ENCODE measurements at regions not wholly inside any gene's neighbourhood (a gene's known extent, or its start where the extent isn't known, plus 50 kb on each side); places are given as distances from the start of the nearest gene placed in this dataset.

DNA sequence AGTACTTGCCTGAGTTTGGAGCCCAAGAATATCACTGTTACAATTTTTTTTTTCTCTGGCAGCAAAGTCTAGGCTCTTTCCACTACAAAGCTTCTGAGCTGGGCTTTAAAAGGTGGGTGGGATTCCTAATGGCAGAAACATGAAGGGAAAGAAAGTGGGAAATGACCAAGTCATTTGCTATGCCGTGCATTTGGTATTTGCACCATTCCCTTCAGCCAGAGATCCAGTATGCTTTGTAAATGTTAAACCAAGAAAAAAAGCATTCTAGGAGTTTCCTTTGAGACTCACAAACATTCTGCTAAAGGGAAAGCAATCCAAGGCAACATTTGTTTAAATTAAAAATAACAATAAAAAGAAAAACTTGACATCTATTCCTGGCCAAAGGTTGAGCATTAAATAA lies 451.2 kb downstream of the RAB28 start:
- Histone ChIP-seq H3K27me3 (ENCODE audit: insufficient read depth, insufficient read length) (no peaks in the 10 kb centered on the region), H3K4me3 (ENCODE audit: insufficient read length, low read depth) (no peak overlapping the region), H3K4me1 (ENCODE audit: insufficient read depth, insufficient read length) (no peaks in the 10 kb centered on the region), H3K36me3 (ENCODE audit: insufficient read depth, insufficient read length, low read length) (no peaks in the 10 kb centered on the region), H3K9ac (ENCODE audit: insufficient read length, low read depth) (no peak overlapping the region), H3K9me3 (ENCODE audit: insufficient read depth, low read length) (no peaks in the 10 kb centered on the region)
- DNase-seq (ENCODE audit: low read depth, low spot score) = no peak
- no peak for TF ChIP-seq YY1 (IDR thresholded peaks at IDR 0.05; ENCODE audit: insufficient read depth, insufficient read length)
- no peak for TF ChIP-seq SUZ12 (IDR thresholded peaks at IDR 0.05; ENCODE audit: extremely low read depth, insufficient read depth, insufficient read length)
- TF ChIP-seq ZNF274 (IDR thresholded peaks at IDR 0.05; ENCODE audit: low read depth, low read length) = no peak

DNA sequence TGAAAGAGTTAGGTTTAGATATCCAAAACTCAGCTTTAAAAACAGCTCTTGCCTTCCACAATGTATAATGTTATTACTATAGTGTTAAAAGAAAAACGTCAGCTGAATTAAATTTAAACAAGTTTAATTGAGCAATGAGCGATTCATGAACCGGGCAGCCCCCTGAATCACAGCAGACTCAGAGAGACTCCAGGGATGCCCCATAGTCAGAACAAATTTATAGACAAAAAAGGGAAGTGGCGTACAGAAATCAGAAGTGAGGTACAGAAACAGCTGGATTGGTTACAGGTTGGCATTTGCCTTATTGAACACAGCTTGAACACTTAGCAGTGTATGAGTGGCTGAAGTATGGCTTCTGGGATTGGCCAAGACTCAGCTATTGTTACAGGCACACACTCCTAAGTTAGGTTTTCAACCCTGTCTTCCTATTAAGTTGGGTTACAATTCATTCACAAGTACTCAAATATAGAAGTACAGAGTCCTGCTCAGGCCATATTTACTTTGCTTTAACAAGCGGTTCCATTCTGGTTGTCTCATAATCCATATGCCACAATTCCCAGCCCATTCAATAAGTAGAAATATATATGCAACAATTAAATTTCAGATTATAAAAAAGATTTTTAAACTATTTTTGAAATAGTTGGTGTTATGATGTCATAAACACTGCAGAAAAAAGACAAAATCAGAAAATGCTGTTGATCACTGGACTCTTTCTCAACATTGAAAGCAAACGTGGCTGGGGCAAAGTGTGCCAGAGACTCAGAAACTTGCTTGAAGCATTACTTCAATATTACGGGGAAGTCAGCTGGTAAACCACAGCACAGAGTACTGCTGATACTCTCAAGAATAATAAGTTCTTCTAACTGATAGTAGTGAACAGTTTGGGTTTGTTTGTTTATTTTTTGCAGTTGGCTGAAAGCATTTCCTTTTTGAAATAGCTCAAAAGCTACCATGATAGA lies 459.7 kb downstream of the RAB28 start:
- TF ChIP-seq SUZ12 (IDR thresholded peaks at IDR 0.05; ENCODE audit: extremely low read depth, insufficient read depth, insufficient read length) = no peak
- no peak for TF ChIP-seq ZNF274 (IDR thresholded peaks at IDR 0.05; ENCODE audit: low read depth, low read length)
- Histone ChIP-seq H3K4me1 (ENCODE audit: insufficient read depth, insufficient read length) (no peaks in the 10 kb centered on the region), H3K9me3 (ENCODE audit: insufficient read depth, low read length) (no peaks in the 10 kb centered on the region), H3K4me3 (ENCODE audit: insufficient read length, low read depth) (no peak overlapping the region), H3K27me3 (ENCODE audit: insufficient read depth, insufficient read length) (no peaks in the 10 kb centered on the region), H3K36me3 (ENCODE audit: insufficient read depth, insufficient read length, low read length) (no peaks in the 10 kb centered on the region), H3K9ac (ENCODE audit: insufficient read length, low read depth) (no peak overlapping the region)
- no peak for DNase-seq (ENCODE audit: low read depth, low spot score)

DNA sequence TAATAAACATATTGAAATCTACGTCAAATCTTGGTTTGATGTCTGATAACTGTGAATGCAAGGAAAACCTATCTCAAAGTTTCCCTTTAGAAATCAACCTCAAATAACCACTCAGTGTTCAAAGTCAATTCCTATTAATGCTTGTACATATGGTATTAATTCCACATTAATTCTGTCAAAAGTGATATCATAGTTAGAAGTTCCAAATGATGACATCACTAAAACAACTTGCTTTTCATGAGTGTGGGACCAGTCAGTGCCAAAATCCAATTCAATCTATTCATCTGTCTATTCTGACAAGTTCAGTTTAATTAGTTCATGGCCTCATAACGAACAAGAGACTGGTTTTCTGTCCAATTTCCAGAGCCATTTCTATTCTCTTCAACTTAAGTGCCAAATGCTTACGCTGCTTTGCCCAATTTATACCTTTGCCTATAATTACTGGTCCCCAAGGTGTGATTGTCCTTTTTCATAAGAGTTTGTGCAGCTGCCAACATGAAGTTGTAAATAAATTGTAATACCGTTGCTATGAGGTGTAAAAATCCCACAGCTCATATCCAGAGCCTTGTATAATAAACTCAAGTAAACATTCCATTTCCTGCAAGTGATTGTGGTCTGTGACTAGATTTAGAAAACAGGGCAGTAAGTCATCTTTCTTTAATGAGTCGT lies 476.2 kb downstream of the RAB28 start:
- H3K9me3 ChIP-seq (ENCODE audit: insufficient read depth, low read length) = no peaks in the 10 kb centered on the region
- H3K36me3 ChIP-seq (ENCODE audit: insufficient read depth, insufficient read length, low read length) = no peaks in the 10 kb centered on the region
- no peak overlapping the region for H3K9ac ChIP-seq (ENCODE audit: insufficient read length, low read depth)
- no peak overlapping the region for H3K4me3 ChIP-seq (ENCODE audit: insufficient read length, low read depth)
- no peak for DNase-seq (ENCODE audit: low read depth, low spot score)
- TF ChIP-seq YY1 (IDR thresholded peaks at IDR 0.05; ENCODE audit: insufficient read depth, insufficient read length) (no peak), ZNF274 (IDR thresholded peaks at IDR 0.05; ENCODE audit: low read depth, low read length) (no peak), SUZ12 (IDR thresholded peaks at IDR 0.05; ENCODE audit: extremely low read depth, insufficient read depth, insufficient read length) (no peak)
- H3K27me3 ChIP-seq (ENCODE audit: insufficient read depth, insufficient read length) = no peaks in the 10 kb centered on the region
- no peaks in the 10 kb centered on the region for H3K4me1 ChIP-seq (ENCODE audit: insufficient read depth, insufficient read length)

DNA sequence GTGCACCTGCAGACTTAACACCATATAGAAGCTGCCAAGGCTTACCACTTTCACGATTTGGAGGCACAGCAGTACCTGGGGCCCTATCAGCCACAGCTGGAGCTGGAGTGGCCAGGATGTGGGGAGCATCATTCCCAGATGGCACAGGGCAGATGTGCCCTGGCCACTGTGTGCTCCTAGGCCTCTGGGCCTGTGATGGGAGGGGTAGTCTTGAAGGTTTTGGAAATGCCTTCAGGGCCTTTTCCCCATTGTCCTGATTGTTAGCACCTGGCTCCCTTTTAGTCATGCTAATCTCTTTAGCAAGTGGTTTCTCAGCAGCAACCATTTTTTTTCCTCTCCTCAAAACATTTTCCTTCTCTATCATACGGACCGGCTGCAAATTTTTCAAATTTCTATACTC lies 490.2 kb downstream of the RAB28 start:
- Histone ChIP-seq H3K36me3 (ENCODE audit: insufficient read depth, insufficient read length, low read length) (no peaks in the 10 kb centered on the region), H3K9ac (ENCODE audit: insufficient read length, low read depth) (no peak overlapping the region), H3K4me3 (ENCODE audit: insufficient read length, low read depth) (no peak overlapping the region), H3K4me1 (ENCODE audit: insufficient read depth, insufficient read length) (no peaks in the 10 kb centered on the region), H3K9me3 (ENCODE audit: insufficient read depth, low read length) (peaks cover 23% of the 10 kb centered on the region), H3K27me3 (ENCODE audit: insufficient read depth, insufficient read length) (no peaks in the 10 kb centered on the region)
- DNase-seq (ENCODE audit: low read depth, low spot score) = peak; percentile 74
- TF ChIP-seq ZNF274 (IDR thresholded peaks at IDR 0.05; ENCODE audit: low read depth, low read length) = no peak
- no peak for TF ChIP-seq YY1 (IDR thresholded peaks at IDR 0.05; ENCODE audit: insufficient read depth, insufficient read length)
- no peak for TF ChIP-seq SUZ12 (IDR thresholded peaks at IDR 0.05; ENCODE audit: extremely low read depth, insufficient read depth, insufficient read length)

DNA sequence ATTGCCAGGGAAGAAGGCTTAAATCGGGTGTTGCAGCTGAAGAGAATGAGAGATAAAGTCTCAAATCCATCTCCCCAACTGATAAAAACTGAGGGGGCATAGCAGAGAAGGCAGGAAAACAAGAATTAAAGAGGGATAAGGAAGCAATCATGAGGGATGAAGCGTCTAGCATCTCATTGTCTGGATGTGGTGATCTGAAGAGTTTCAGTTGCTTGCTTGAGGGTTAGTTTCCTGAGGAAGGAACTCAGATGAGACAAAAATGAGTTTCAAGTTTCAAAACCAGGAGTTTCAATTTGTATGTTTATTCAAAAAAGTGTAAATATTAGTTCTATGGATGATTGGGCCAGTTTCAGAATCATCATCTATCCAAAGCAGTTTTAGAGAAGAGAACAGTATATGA lies 496.9 kb downstream of the RAB28 start:
- Histone ChIP-seq H3K4me1 (ENCODE audit: insufficient read depth, insufficient read length) (no peaks in the 10 kb centered on the region), H3K9ac (ENCODE audit: insufficient read length, low read depth) (no peak overlapping the region), H3K9me3 (ENCODE audit: insufficient read depth, low read length) (no peaks in the 10 kb centered on the region), H3K36me3 (ENCODE audit: insufficient read depth, insufficient read length, low read length) (no peaks in the 10 kb centered on the region), H3K27me3 (ENCODE audit: insufficient read depth, insufficient read length) (no peaks in the 10 kb centered on the region), H3K4me3 (ENCODE audit: insufficient read length, low read depth) (no peak overlapping the region)
- no peak for DNase-seq (ENCODE audit: low read depth, low spot score)
- no peak for TF ChIP-seq SUZ12 (IDR thresholded peaks at IDR 0.05; ENCODE audit: extremely low read depth, insufficient read depth, insufficient read length)
- TF ChIP-seq ZNF274 (IDR thresholded peaks at IDR 0.05; ENCODE audit: low read depth, low read length) = no peak
- TF ChIP-seq YY1 (IDR thresholded peaks at IDR 0.05; ENCODE audit: insufficient read depth, insufficient read length) = no peak

DNA sequence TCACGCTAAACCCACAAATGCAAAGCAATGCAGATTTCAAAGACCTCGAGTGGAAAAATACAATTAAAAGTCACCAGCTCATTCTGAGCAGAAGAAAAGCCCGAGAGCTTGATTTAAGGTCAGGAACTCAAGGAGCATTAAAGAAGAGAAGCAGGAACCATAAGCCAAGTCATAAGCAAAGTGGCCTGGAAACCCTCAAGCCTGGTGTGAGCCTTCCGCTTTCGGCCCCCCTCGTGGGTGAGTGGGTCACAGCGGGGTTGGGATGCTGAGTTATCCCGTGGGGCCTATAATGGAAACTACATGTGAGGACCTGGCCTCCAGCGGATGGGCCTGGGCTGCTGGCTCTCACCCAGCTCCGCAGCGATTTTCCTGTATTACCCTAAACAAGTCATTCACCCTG lies 504.3 kb downstream of the RAB28 start:
- Histone ChIP-seq H3K27me3 (ENCODE audit: insufficient read depth, insufficient read length) (no peaks in the 10 kb centered on the region), H3K9me3 (ENCODE audit: insufficient read depth, low read length) (no peaks in the 10 kb centered on the region), H3K36me3 (ENCODE audit: insufficient read depth, insufficient read length, low read length) (no peaks in the 10 kb centered on the region), H3K9ac (ENCODE audit: insufficient read length, low read depth) (no peak overlapping the region), H3K4me3 (ENCODE audit: insufficient read length, low read depth) (no peak overlapping the region), H3K4me1 (ENCODE audit: insufficient read depth, insufficient read length) (no peaks in the 10 kb centered on the region)
- DNase-seq (ENCODE audit: low read depth, low spot score) = no peak
- no peak for TF ChIP-seq ZNF274 (IDR thresholded peaks at IDR 0.05; ENCODE audit: low read depth, low read length)
- TF ChIP-seq SUZ12 (IDR thresholded peaks at IDR 0.05; ENCODE audit: extremely low read depth, insufficient read depth, insufficient read length) = no peak
- TF ChIP-seq YY1 (IDR thresholded peaks at IDR 0.05; ENCODE audit: insufficient read depth, insufficient read length) = no peak

DNA sequence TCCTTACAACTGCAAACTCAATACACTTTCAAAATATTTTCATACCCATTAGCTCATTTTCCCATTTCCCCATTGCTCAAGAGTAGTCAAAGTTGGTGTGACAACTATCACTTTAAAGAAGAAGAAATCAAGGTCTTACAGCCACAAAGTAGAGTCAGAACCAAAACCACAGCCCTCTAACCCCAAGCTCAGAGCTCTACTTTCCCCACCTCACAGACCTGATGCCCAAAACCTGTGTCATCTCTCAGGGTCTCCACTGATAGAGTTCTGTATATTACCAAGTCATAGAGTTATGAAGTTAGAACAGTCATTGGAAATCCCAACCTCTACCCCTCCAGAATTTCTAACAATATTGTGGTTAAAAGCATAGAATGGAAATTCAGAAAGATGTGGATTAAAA lies 505.8 kb downstream of the RAB28 start:
- no peaks in the 10 kb centered on the region for H3K36me3 ChIP-seq (ENCODE audit: insufficient read depth, insufficient read length, low read length)
- TF ChIP-seq SUZ12 (IDR thresholded peaks at IDR 0.05; ENCODE audit: extremely low read depth, insufficient read depth, insufficient read length) = no peak
- no peak for TF ChIP-seq YY1 (IDR thresholded peaks at IDR 0.05; ENCODE audit: insufficient read depth, insufficient read length)
- no peak for TF ChIP-seq ZNF274 (IDR thresholded peaks at IDR 0.05; ENCODE audit: low read depth, low read length)
- no peak overlapping the region for H3K9ac ChIP-seq (ENCODE audit: insufficient read length, low read depth)

More for the DNA sequence above, 505.8 kb downstream of the RAB28 start:
- H3K9me3 ChIP-seq (ENCODE audit: insufficient read depth, low read length) = no peaks in the 10 kb centered on the region
- H3K27me3 ChIP-seq (ENCODE audit: insufficient read depth, insufficient read length) = no peaks in the 10 kb centered on the region
- DNase-seq (ENCODE audit: low read depth, low spot score) = no peak
- no peak overlapping the region for H3K4me3 ChIP-seq (ENCODE audit: insufficient read length, low read depth)
- no peaks in the 10 kb centered on the region for H3K4me1 ChIP-seq (ENCODE audit: insufficient read depth, insufficient read length)

All from NT2/D1 (cell line).